ENCODE measurements at regions not wholly inside any gene's neighbourhood (a gene's known extent, or its start where the extent isn't known, plus 50 kb on each side); places are given as distances from the start of the nearest gene placed in this dataset.

DNA sequence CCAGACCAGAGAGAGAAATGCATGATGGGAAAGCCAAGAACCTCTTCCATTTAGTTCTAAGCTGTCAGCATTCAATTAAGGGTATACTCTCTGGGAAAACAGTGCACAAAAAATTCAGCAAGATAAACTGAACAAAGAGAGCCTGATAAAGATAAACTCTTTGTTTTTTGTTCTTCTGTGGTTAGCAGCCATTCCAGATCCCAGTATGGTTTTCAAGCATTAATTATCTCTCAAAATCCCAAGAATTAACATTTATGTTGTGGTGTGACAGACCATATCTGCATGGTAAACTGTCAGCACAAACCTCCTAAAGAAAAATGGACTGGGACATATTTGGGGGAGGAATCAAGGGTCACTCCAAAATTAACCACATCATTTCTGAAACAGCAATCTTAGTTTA lies 124.0 kb upstream of the LRRN1 start:
- Histone ChIP-seq H3K9me3 (no peaks in the 10 kb centered on the region), H3K4me2 (no peak overlapping the region), H3K27ac (no peak overlapping the region), H3K4me1 (no peaks in the 10 kb centered on the region), H3K4me3 (no peak overlapping the region)
- TF ChIP-seq NFE2L2 (conservative IDR thresholded peaks at IDR 0.05; ENCODE audit: low read length) (no peak), BHLHE40 (IDR thresholded peaks at IDR 0.05; ENCODE audit: low read depth, low read length) (no peak), ESRRA (IDR thresholded peaks at IDR 0.05; ENCODE audit: borderline replicate concordance, low read length) (no peak)
- TF ChIP-seq, protein P1, sequence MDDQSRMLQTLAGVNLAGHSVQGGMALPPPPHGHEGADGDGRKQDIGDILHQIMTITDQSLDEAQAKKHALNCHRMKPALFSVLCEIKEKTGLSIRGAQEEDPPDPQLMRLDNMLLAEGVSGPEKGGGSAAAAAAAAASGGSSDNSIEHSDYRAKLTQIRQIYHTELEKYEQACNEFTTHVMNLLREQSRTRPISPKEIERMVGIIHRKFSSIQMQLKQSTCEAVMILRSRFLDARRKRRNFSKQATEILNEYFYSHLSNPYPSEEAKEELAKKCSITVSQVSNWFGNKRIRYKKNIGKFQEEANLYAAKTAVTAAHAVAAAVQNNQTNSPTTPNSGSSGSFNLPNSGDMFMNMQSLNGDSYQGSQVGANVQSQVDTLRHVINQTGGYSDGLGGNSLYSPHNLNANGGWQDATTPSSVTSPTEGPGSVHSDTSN (IDR thresholded peaks at IDR 0.05), result no peak
- DNase-seq (ENCODE audit: low read depth in 1 of 2, low spot score in 1 of 2) (no peak), ATAC-seq (no peak), FAIRE-seq (no peak)
- CTCF ChIA-PET, result no interaction called here
- POLR2A ChIA-PET, result no interaction called here

DNA sequence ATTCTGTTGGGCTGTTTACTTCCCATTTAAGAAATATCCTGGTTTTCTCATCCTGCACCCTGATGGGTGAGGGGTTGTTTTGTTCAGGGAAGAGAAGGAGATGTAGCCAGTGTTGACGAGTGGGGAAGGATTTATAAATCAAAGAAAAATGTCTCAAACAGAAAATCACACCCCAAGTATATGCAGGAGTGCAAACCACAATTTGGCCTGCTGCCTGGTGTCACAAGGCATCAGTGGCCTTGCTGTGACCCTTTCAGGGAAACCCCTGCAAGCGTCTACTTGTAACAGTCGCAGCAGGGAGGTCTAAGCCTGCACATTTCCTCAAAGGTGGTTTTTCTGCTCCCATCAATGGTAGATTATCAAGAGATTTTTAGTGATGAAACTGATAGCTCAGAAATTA lies 132.6 kb upstream of the LRRN1 start:
- no peak overlapping the region for H3K4me3 ChIP-seq
- ChIA-PET POLR2A (no interaction called here), CTCF (interaction anchor here (0.6 kb wide), 1 partner anchor 260 kb away, joined by 6 read pairs; no protein-coding TSS in a partner anchor)
- DNase-seq (ENCODE audit: low read depth in 1 of 2, low spot score in 1 of 2), result no peak
- WGBS (ENCODE audit: missing lambda C conversion rate), result 8% methylated on average over 3 of the region's 3 CpGs
- no peak overlapping the region for H3K27ac ChIP-seq
- no peaks in the 10 kb centered on the region for H3K4me1 ChIP-seq
- ATAC-seq, result no peak
- H3K4me2 ChIP-seq, result no peak overlapping the region
- no peak for FAIRE-seq
- TF ChIP-seq, protein P2, sequence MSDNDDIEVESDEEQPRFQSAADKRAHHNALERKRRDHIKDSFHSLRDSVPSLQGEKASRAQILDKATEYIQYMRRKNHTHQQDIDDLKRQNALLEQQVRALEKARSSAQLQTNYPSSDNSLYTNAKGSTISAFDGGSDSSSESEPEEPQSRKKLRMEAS (IDR thresholded peaks at IDR 0.05), result no peak
- TF ChIP-seq MAFK (IDR thresholded peaks at IDR 0.05; ENCODE audit: partially characterized antibody) (no peak), TP53 (CRISPR knock-in tag; IDR thresholded peaks at IDR 0.05) (no peak), FOSL2 (IDR thresholded peaks at IDR 0.05) (no peak), FOSL2 (CRISPR knock-in tag; IDR thresholded peaks at IDR 0.05) (no peak), EHF (CRISPR knock-in tag; IDR thresholded peaks at IDR 0.05) (no peak)
- TF ChIP-seq, protein P1 (IDR thresholded peaks at IDR 0.05), result no peak
- H3K9me3 ChIP-seq, result no peaks in the 10 kb centered on the region

DNA sequence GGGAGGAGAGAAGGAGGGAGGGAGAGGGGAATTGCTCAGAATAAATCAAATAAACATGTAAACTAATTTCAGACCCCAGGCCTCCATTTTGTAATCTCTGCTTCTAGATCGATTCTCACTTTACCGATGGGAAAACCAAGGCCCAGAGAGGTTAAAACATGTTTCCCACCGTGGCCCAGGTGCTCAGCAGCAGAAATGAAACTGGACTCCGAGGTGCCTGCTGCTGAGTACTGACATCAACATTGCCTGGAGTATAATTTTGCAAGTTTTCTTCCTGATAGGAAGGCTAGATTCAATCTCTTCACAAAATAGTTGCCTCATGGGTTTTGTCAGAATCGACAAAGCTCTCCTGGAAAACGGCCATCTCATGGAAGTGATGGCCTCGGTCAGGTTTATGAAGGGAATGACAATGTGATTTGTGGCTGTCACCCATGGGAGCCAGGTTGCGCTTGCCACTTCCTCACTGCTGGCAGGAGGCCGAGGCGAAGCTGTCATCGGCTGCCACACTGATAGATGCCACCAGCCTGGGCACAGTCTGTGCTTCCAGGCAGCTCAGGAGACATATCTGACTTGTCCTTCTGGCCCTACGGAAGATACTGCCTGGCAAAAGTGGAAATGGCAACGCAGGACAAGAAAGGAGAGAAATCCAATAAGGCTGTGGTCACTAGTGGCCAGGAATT lies 133.1 kb upstream of the LRRN1 start:
- CTCF ChIA-PET, result no interaction called here
- 20% methylated on average over 13 of the region's 13 CpGs for WGBS (ENCODE audit: missing lambda C conversion rate)
- FAIRE-seq, result no peak
- ATAC-seq, result no peak
- no peaks in the 10 kb centered on the region for H3K9me3 ChIP-seq
- no peak overlapping the region for H3K4me3 ChIP-seq
- no peak overlapping the region for H3K4me2 ChIP-seq
- POLR2A ChIA-PET, result no interaction called here
- H3K27ac ChIP-seq, result no peak overlapping the region
- no peak for DNase-seq (ENCODE audit: low read depth in 1 of 2, low spot score in 1 of 2)
- TF ChIP-seq, protein P3, sequence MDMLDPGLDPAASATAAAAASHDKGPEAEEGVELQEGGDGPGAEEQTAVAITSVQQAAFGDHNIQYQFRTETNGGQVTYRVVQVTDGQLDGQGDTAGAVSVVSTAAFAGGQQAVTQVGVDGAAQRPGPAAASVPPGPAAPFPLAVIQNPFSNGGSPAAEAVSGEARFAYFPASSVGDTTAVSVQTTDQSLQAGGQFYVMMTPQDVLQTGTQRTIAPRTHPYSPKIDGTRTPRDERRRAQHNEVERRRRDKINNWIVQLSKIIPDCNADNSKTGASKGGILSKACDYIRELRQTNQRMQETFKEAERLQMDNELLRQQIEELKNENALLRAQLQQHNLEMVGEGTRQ (IDR thresholded peaks at IDR 0.05), result no peak
- TF ChIP-seq CEBPB (IDR thresholded peaks at IDR 0.05) (no peak), ZFP36 (IDR thresholded peaks at IDR 0.05; ENCODE audit: borderline replicate concordance, partially characterized antibody) (no peak), KDM1A (IDR thresholded peaks at IDR 0.05; ENCODE audit: low read depth) (no peak), KDM5A (IDR thresholded peaks at IDR 0.05) (no peak), NR3C1 (IDR thresholded peaks at IDR 0.05) (no peak), RNF2 (IDR thresholded peaks at IDR 0.05; ENCODE audit: borderline replicate concordance, low read depth) (no peak), ZNF302 (CRISPR knock-in tag; IDR thresholded peaks at IDR 0.05) (no peak), RARB (CRISPR knock-in tag; IDR thresholded peaks at IDR 0.05) (no peak), FOSL2 (IDR thresholded peaks at IDR 0.05) (no peak), FOSL2 (CRISPR knock-in tag; IDR thresholded peaks at IDR 0.05) (no peak)
- H3K4me1 ChIP-seq, result no peaks in the 10 kb centered on the region

Data from A549 (cell line).